ENCODE measurements at regions not wholly inside any gene's neighbourhood (a gene's known extent, or its start where the extent isn't known, plus 50 kb on each side); places are given as distances from the start of the nearest gene placed in this dataset.
"Not testable (repeated sequence)": the region's sequence is repeated elsewhere in the genome, so short reads cannot be mapped to it uniquely, and the experiment has no call there.

DNA sequence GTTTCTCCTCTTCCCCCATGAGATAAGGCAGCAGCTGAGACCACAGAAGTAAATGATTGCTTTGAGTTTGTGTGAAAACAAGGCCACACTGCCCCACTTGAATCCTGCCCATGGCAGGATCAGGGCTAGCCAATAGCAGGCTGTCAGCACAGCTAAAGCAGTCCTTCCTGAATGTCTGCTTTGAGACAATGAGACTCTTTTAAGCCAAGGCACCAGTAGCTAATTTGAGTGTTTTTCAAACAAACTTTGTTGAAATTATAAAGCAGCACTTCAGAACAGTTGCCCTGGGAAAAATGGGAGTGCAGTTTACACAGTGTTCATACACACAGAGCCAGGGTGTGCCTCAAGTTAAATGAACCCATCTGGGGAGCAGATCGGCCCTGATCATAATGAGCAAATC lies 103.5 kb upstream of the OR5AK2 start:
- DNase-seq = peak; percentile 46 to 77
- ATAC-seq = peak; percentile 89
- intact Hi-C loops (cut with DNase I, micrococcal nuclease) = no loop called here

DNA sequence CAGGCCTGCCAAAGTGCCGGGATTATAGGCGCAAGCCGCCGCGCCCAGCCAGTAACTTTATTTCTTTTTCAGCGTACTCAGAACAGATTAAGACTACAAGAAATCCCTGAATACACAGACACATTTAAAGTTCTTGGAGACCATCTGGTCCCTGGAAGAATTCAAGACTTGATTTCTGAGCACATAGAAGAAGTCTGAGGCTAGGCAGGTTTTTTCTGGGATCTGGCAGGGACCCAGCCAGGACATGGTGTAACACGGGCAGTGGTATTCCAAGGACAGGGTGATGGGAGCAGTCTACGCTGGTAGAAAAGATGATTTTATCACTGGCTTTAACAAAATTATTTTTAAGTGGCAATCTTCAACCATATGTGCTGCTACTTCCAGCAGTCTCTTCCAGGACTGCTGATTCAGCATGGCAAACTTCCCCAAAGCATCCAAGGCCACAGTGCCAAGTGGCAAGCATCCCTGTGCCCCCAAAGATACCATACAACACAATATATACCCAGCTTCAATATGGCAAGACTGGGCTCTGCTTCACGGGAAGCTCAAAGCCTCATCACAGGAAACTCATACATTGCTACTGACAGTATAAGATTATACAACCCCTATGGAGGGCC lies 105.2 kb upstream of the OR5AK2 start:
- intact Hi-C loops (cut with DNase I, micrococcal nuclease) = no loop called here
- ATAC-seq (no peak), DNase-seq (no peak)

DNA sequence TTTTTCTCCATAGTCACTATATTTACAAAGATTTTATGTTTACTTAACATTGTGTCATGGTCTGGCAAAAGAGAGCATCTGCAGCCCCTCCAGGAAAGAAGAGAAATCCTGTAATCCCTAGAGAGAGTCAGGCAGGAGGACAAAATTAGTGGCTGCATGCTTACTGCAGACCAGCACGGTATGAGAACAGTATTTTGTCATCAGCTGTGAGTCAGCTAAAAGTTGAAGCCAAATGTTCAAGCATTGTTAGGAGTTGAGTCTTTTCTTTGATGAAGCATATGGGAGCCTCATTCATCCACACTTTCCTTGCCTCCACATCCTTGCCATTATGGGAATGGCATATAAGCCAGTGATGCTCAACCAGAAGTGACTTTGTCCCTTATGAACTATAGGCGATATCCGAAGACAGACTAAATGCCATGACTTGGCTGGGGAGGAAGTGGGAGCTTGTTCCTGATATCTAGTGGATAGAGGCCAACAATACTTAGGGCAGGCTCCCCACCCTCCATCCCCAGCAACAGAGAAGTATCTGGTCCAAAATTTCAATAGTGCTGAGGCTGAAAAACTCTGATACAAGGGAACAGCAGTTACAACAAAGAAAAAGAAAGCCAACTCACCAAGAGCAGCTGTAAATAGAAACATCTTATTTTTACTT lies 112.0 kb upstream of the OR5AK2 start:
- DNase-seq (no peak), ATAC-seq (peak; percentile 37)
- intact Hi-C loops (cut with DNase I, micrococcal nuclease) = no loop called here

DNA sequence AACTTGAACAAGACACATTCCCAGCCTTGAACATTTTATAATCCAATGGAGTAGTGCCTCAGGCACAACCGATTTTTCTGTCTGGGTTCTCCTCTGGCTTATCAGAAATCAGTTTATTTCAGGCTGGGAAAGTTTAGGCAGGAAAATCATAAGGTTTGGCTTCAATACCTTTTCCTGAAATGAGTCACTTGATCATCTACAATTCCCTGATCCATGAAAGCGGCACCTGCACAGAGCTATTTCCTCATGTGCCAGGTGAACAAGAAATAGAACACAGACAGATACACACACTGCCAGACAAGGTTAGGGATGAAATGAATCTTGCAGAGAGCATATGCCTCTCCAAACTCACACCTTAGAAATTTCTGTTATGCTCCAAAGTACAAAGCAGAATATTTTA lies 106.7 kb upstream of the OR9G4 start:
- DNase-seq (peak; percentile 12 to 44), ATAC-seq (peak; percentile 89)
- intact Hi-C loops (cut with DNase I, micrococcal nuclease) = no loop called here

DNA sequence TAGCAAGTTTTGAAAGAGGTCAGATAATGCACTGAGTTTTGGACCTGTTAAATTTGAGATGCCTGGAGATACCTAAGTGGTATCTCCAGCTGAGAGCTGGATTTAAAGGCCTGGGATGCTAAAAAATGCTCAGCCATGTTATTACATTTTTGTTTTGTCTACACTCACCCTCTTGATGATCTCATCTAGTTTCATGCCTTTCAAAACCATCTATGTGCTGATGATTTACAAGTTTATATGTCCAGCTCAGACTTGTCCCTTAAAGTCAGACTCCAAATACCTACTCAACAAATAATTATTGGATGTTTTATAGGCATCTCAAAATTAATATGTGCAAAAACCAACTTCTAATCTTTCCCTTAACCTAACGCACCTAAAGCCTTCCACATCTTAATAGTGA lies 103.6 kb upstream of the OR9G4 start:
- intact Hi-C loops (cut with DNase I, micrococcal nuclease) = no loop called here
- no peak for ATAC-seq

DNA sequence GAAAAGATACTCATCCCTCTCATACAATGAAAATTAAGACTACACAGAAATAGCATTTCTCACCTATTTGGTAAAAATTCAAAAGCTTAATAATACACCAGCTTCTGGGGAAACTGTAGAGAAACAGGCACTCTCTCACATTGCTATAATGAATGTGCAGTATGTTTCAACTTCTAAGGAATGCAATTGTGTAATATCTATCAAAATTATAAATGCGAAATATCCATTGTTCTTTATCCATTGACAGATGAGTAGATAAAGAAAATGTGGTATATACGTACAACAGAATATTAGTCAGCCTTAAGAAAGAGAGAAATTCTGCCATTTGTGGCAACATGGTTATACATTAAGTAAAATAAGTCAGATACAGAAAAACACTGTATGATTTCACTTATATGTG lies 101.4 kb upstream of the OR9G4 start:
- intact Hi-C loops (cut with DNase I, micrococcal nuclease) = loop anchor here (10.0 kb wide), 2 partner anchors 275 to 405 kb away; no protein-coding TSS in a partner anchor
- ATAC-seq = no peak

More for the DNA sequence above, 103.6 kb upstream of the OR9G4 start:
- DNase-seq = no peak

DNA sequence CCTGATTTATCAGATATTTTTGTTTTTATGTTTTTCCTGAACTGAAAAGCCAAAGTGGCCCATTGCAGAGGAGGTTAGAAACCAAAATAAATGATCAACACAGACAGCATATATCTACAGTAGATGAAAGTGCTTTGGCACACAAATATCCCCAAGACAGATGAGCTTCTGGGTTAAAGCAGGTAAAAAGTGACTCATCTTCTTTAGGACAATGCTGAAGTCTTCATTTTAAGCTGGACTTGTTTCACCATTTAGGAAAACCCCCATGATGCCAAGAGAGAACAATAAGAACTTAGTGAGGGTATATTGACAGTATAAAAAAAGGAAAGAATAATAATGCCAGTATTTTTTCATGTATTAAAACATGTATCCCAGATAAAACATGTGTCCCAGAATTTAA lies 100.8 kb upstream of the OR9G4 start:
- no peak for DNase-seq
- no peak for ATAC-seq
- intact Hi-C loops (cut with DNase I, micrococcal nuclease) = loop anchor here (10.0 kb wide), 2 partner anchors 276 to 406 kb away; no protein-coding TSS in a partner anchor

More for the DNA sequence above, 101.4 kb upstream of the OR9G4 start:
- no peak for DNase-seq

DNA sequence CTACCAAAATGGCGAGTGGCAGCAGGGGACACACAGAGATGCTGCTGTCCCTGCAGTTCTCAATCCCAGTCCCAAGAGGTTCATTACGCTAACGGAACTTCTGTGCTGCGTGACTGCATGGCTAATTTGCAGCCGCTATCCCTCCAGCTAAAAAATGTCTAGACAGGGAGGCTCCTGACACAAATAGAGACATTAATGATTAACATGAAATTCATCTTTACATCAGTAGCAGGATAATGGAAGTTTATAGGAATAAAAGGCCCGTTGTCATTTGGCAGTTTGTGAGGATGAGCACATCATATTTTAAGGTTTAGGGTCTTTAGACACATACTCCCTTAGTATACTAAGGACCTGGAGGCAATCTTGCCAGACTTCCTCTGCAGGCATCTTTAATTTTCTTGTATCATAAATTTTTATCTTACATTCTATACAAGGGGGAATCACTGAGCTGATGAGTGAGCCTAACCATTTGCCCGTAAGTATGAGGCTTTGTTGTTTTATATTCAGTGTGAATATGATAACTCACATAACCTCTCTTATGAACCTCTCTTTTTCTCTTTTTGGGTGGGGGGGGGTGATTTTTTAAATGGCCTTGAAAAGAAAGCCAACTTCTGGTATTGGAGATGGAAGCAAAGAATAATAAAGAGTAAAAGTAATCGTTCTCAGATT lies 99.8 kb upstream of the OR9G4 start:
- intact Hi-C loops (cut with DNase I, micrococcal nuclease) = loop anchor here (10.0 kb wide), 2 partner anchors 277 to 407 kb away; no protein-coding TSS in a partner anchor
- no peak for ATAC-seq
- no peak for DNase-seq

DNA sequence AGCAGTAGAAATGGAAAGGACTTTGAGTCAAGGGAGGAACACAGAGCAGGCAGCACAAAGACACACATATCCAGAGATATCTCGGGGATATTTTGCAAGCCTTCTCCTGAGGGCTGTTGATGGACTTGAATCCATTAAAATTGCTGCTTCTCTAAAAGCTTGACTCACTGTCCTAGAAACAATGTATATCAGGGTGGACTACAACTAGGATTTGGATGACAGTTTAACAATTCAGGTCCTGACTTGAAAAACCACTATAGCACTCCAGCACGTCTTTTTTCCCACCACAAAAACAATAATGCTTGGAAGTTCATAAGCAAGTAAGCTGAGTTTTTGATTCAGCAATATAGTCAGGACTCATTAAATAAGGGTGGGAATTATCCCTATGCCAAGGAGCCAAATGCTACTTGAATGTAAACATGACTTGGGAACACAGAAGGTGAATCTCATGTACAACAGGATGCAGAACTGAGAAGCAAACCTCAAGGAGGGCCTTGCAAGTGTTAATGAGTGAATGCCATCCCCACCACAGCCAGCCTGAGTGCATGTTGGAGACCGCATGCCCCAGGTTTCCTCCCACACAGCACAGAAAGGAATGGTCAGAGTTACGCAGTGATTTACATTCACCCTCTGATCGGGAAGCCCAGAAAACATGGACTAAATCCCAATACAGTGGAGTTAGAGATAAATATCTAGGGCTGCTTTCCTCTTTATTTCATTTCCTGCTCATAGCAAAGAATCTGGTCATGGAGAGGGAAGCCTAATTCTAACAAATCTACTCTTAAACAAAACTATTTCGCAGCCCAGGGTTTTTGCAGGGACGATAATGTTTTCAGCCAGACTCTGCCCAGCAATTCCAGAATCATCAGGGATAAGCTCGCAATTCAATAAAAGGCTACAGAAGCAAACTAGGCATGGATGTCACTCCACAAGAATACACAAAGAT lies 98.4 kb upstream of the OR9G4 start:
- DNase-seq = no peak

DNA sequence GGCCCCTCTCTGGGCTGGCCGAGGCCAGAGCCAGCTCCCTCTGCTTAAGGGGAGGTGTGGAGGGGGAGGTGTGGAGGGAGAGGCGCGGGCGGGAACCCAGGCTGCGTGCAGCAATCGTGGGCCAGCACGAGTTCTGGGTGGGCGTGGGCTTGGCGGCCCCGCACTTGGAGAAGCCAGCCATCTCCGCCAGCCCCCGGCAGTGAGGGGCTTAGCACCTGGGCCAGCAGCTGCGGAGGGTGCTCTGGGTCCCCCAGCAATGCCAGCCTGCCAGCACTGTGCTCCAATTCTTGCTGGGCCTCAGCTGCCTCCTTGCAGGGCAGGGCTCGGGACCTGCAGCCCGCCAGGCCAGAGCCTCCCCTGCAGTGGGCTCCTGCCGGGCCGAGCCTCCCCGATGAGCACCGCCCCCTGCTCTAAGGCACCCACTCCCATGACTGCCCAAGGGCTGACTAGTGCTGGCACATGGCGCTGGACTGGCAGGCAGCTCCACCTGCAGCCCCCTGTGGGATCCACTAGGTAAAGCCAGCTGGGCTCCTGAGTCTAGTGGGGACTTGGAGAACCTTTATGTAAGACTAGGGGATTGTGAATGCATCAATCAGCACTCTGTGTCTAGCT lies 96.7 kb upstream of the OR9G4 start:
- DNase-seq = no peak
- intact Hi-C loops (cut with DNase I, micrococcal nuclease) = loop anchor here (10.0 kb wide), 2 partner anchors 280 to 410 kb away; no protein-coding TSS in a partner anchor
- ATAC-seq = no peak

More for the DNA sequence above, 98.4 kb upstream of the OR9G4 start:
- intact Hi-C loops (cut with DNase I, micrococcal nuclease) = loop anchor here (10.0 kb wide), 2 partner anchors 278 to 408 kb away; no protein-coding TSS in a partner anchor
- ATAC-seq = no peak

DNA sequence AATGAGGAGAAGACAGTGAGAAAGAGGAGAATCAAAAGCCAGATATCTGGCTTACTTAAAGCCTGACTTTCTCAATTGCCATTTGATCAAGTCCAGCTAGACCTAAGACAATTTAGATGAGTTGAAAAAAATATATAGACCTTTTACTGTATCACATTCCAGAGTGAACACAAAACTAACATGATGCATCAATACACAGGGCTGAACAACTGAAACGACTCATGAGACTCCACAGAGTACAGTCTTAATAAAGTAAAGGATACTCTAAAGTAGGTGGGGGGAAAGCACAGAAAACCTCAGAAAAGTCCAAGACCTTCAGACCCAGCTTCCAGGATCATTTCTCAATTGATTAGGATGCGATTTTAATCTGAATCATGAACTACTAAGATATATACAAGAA lies 95.3 kb upstream of the OR9G4 start:
- no peak for DNase-seq
- no peak for ATAC-seq
- intact Hi-C loops (cut with DNase I, micrococcal nuclease) = loop anchor here (10.0 kb wide), 2 partner anchors 281 to 411 kb away; no protein-coding TSS in a partner anchor

DNA sequence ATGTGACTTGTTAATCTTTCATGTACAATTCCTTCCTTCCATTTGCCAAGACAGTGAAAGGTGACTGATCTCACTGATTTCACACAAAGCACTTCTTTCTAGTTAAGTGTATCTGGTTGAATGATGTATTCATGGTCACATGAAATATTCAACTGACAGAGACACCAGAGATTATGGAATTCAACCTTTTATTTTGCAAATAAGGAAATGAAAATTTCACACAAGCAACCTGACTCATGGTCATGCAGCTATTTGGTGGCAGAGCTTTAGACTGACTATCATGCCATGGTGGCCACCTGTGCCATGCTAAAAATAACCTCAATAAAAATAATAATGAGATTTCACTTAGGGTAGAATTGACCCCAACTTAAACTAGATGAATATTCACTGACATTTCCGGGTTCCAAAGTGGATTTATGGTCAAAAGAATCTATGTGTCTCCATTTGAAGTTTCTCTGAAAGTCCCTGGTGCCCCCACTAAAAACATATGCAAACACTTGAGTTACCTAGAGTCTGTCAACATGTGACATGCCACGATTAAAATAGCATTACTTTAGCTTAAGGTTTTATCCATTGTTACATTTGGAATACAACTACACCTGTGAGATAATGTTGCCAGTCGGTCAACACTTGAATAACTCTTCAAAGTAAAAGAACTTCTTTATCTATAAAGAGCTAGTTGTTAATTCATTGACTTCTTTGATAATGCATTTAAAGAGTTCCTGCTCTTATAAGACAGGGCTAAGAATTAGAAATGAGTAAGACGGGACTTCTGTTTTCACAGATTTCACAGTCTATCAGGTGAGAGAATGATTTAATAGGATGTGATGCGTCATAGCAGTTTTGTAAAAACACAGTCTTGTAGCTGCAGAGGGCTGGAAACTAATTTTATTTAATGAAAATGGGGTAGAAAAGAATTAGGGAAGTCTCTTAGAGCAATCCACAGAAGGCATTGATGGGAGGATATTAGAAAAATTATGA lies 94.6 kb upstream of the OR9G4 start:
- DNase-seq (no peak), ATAC-seq (peak; percentile 28)
- intact Hi-C loops (cut with DNase I, micrococcal nuclease) = loop anchor here (10.0 kb wide), 2 partner anchors 282 to 412 kb away; no protein-coding TSS in a partner anchor

DNA sequence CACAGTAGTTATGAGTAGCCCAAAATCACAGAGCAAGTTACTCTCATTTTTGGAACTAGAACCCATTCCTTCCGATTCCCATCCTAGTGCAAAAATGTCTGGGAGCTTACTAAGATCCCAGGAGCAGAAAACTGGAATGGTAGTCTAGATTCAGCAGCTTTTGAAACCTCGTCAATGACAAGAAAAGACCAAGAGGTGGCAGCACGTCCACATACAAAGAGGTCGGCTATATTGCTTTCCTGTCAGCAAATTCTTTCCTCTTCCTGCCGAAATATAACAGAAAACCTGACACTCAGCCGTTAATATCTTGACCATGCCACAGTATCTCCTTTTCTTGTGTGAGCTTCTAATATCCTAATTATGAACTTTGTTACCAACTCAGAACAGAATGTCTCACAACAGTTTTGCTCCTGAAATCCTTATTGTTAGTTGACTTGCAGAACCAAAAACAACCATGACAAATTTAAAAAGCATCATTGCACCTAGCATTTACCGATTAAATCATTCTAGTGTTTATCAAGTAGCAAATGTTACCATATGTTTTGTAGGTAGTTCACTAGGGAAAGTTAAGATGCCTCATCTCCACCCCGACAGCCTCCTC lies 92.8 kb upstream of the OR9G4 start:
- peak; percentile 91 for ATAC-seq
- intact Hi-C loops (cut with DNase I, micrococcal nuclease) = loop anchor here (2.0 to 10.0 kb wide), 3 partner anchors 283 to 413 kb away; no protein-coding TSS in a partner anchor
- peak in 1 of 2 donors; percentile 52 for DNase-seq

DNA sequence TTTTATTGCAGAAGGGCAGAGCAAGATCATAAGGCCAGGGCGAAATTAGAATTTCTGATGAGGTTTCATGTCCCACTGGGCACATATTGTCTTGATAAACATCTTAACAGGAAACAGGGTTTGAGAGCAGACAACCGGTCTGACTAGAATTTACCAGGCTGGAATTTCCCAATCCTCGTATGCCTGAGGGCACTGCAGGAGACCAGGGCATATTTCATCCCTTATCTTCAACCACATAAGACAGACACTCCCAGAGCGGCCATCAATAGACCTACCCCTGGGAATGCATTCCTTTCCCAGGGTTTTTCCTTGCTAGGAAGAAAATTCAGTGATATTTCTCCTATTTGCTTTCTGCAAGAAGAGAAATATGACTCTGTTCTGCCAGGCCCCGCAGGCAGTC lies 78.9 kb upstream of the OR9G4 start:
- ATAC-seq; DNase-seq; intact Hi-C loops (cut with DNase I, micrococcal nuclease): not testable (repeated sequence)

DNA sequence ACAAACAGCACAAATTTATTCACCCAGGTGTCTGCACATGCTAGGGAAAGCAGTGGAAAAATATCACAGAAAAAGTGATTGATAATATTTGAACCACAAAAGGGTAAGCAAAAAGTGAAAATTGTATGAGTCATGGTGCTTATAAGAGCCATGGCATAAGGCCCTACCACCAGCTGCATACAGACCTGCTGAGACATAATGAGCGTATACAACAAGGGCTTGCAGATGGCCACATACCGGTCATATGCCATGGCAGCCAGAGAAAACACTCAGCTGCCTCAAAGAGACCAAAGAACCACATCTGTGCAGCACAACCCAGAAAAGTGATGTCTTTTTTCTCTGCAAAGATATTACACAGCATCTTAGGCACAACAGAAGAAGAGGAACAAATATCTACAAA lies 71.4 kb upstream of the OR9G4 start:
- no peak for ATAC-seq
- no peak for DNase-seq

DNA sequence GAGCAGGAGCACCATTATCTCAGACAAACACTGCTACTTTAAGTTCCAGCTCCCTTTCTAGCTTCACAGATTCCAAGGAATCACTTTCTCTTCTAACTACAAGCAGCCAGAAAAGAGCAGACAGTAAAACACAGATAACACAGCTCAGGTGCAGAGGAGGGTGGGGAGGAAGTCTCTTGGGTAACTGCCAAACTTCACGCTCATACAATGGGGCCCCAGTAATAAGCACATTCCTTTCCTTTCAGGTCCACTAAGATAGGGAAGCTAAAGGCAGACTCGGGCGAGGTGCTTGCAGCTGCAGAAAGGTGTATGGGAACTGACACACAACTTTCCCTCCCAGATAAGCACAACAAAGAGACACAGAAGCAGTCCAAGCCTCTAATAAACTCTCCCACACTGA lies 69.2 kb upstream of the OR9G4 start:
- DNase-seq (peak; percentile 23 to 49), ATAC-seq (peak; percentile 93)
- intact Hi-C loops (cut with DNase I, micrococcal nuclease) = no loop called here

More for the DNA sequence above, 71.4 kb upstream of the OR9G4 start:
- intact Hi-C loops (cut with DNase I, micrococcal nuclease) = no loop called here

DNA sequence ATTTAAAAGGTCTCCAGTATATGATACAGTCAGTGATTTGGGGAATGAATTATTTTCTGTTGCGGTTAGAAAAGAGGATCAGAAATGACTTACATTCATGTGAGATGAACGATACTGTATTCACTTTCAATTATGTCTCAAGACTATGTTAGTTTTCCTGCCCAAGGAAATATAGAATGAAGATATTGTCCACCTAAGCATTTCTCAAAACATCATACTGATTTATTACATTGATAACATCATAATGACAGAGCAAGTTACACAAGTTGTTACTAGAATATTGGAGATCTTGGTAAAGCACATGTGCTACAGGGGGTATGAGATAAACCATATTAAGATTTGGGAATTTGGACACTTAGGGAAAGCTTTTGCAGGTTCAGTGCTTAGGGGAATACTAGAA lies 67.8 kb upstream of the OR9G4 start:
- intact Hi-C loops (cut with DNase I, micrococcal nuclease) = no loop called here
- ATAC-seq (no peak), DNase-seq (no peak)
